GM23338 (cell line): ENCODE measurements at regions not wholly inside any gene's neighbourhood (a gene's known extent, or its start where the extent isn't known, plus 50 kb on each side); places are given as distances from the start of the nearest gene placed in this dataset.

Experiments used
- ATAC-seq: fragments of 200-7000 bp; cut with Tn5 transposase; 3 replicates; pipeline ENCODE4 v1.9.1; 2020
- DNase-seq: peaks from one replicate; pipeline ENCODE4 v3.0.0-alpha.2; 2015; ENCODE audit warnings: low spot score
- H2AFZ ChIP-seq: fragments of 200-600 bp; sonication (generic); 2 replicates; pipeline ENCODE4 v1.8.0; 2016; ENCODE audit warnings: antibody characterized with exemption, mild to moderate bottlenecking, moderate library complexity
- H3F3A ChIP-seq: fragments of 200-600 bp; sonication (generic); replicated peaks from 2 replicates; pipeline ENCODE4 v1.8.0; 2017; ENCODE audit warnings: antibody characterized with exemption, mixed run types, low read depth
- H3K27ac ChIP-seq: fragments of 200-600 bp; sonication (generic); 2 replicates; pipeline ENCODE4 v1.6.1; 2016; ENCODE audit warnings: low read depth
- H3K27me3 ChIP-seq: fragments of 200-600 bp; sonication (generic); 2 replicates; pipeline ENCODE4 v1.8.0; 2016; ENCODE audit warnings: mild to moderate bottlenecking, mixed run types, moderate library complexity; ENCODE audit not compliant: insufficient read depth
- H3K36me3 ChIP-seq: fragments of 200-600 bp; sonication (generic); 2 replicates; pipeline ENCODE4 v1.8.0; 2016; ENCODE audit warnings: mild to moderate bottlenecking; ENCODE audit not compliant: insufficient read depth
- H3K4me1 ChIP-seq: fragments of 200-600 bp; sonication (generic); 2 replicates; pipeline ENCODE4 v1.8.0; 2016; ENCODE audit warnings: mild to moderate bottlenecking, moderate library complexity; ENCODE audit not compliant: insufficient read depth
- H3K4me2 ChIP-seq: fragments of 200-600 bp; sonication (generic); 2 replicates; pipeline ENCODE4 v1.7.1; 2017; ENCODE audit warnings: mixed run types
- H3K4me3 ChIP-seq: fragments of 200-600 bp; sonication (generic); 2 replicates; pipeline ENCODE4 v1.6.1; 2016; ENCODE audit warnings: mixed run types
- H3K79me2 ChIP-seq: fragments of 200-600 bp; sonication (generic); replicated peaks from 2 replicates; pipeline ENCODE4 v1.8.0; 2017; ENCODE audit warnings: mild to moderate bottlenecking; ENCODE audit not compliant: insufficient read depth
- H3K9me2 ChIP-seq: fragments of 200-600 bp; sonication (generic); 2 replicates; pipeline ENCODE4 v1.8.0; 2017; ENCODE audit not compliant: insufficient read depth
- H4K20me1 ChIP-seq: fragments of 200-600 bp; sonication (generic); replicated peaks from 2 replicates; pipeline ENCODE4 v1.8.0; 2017; ENCODE audit warnings: mild to moderate bottlenecking; ENCODE audit not compliant: insufficient read depth
- H3K27ac Mint-ChIP-seq: 2 replicates; pipeline ENCODE4 v1.8.0; 2020; ENCODE audit warnings: inconsistent platforms, mild to moderate bottlenecking, moderate library complexity, mixed read lengths
- H3K27me3 Mint-ChIP-seq: 3 replicates; pipeline ENCODE4 v1.8.0; 2022; ENCODE audit warnings: low read depth, mild to moderate bottlenecking, moderate library complexity, mixed read lengths, inconsistent platforms; ENCODE audit not compliant: insufficient read depth, poor library complexity
- H3K36me3 Mint-ChIP-seq: 3 replicates; pipeline ENCODE4 v1.8.0; 2021; ENCODE audit warnings: low read depth, mild to moderate bottlenecking, inconsistent platforms, moderate library complexity, mixed read lengths
- H3K4me1 Mint-ChIP-seq: 3 replicates; pipeline ENCODE4 v1.8.0; 2020; ENCODE audit warnings: mild to moderate bottlenecking, inconsistent platforms, mixed read lengths
- H3K4me3 Mint-ChIP-seq: 3 replicates; pipeline ENCODE4 v1.8.0; 2021; ENCODE audit warnings: moderate library complexity, mild to moderate bottlenecking, inconsistent platforms, mixed read lengths
- H3K9me3 Mint-ChIP-seq: 3 replicates; pipeline ENCODE4 v1.8.0; 2020; ENCODE audit warnings: moderate library complexity, mild to moderate bottlenecking, inconsistent platforms, mixed read lengths
- CREB1 ChIP-seq: fragments of 250-450 bp; sonication (Bioruptor Pico); IDR thresholded peaks from 2 replicates; pipeline ENCODE4 v1.5.0; 2020; ENCODE audit warnings: low read depth, mild to moderate bottlenecking, moderate library complexity
- EZH2 ChIP-seq: fragments of 200-600 bp; sonication (generic); IDR thresholded peaks from one replicate; pipeline ENCODE4 v1.8.0; 2017; ENCODE audit warnings: antibody characterized with exemption, mild to moderate bottlenecking, low read depth; ENCODE audit not compliant: unreplicated experiment
- EZH2phosphoT487 ChIP-seq: fragments of 200-600 bp; sonication (generic); IDR thresholded peaks from one replicate; pipeline ENCODE4 v1.8.1; 2018; ENCODE audit warnings: antibody characterized with exemption; ENCODE audit not compliant: unreplicated experiment
- JUNB ChIP-seq: IDR thresholded peaks from one replicate; pipeline ENCODE4 v1.6.1; 2016; ENCODE audit warnings: antibody characterized with exemption; ENCODE audit not compliant: unreplicated experiment
- NANOG ChIP-seq: IDR thresholded peaks from 2 replicates; pipeline ENCODE4 v1.6.1; 2016; ENCODE audit warnings: antibody characterized with exemption, borderline replicate concordance
- POLR2AphosphoS5 ChIP-seq: IDR thresholded peaks from 2 replicates; pipeline ENCODE4 v1.6.1; 2016; ENCODE audit warnings: antibody characterized with exemption, low read depth
- REST ChIP-seq: IDR thresholded peaks from one replicate; pipeline ENCODE4 v1.6.1; 2018; ENCODE audit warnings: antibody characterized with exemption; ENCODE audit not compliant: unreplicated experiment
- ZNF114 ChIP-seq: fragments of 250-450 bp; sonication (Bioruptor Pico); IDR thresholded peaks from 2 replicates; pipeline ENCODE4 v1.5.0; 2020; ENCODE audit warnings: mild to moderate bottlenecking, moderate library complexity
- ZNF331 ChIP-seq: fragments of 250-450 bp; sonication (Bioruptor Pico); IDR thresholded peaks from 2 replicates; pipeline ENCODE4 v1.5.0; 2020; ENCODE audit warnings: low read depth, mild to moderate bottlenecking, moderate library complexity
- ZNF462 ChIP-seq: fragments of 250-450 bp; sonication (Bioruptor Pico); IDR thresholded peaks from 2 replicates; pipeline ENCODE4 v1.5.0; 2020; ENCODE audit warnings: mild to moderate bottlenecking, moderate library complexity

GRCh38 chr9:84511651-84512050, 157.9 kb upstream of the NTRK2 start (continued):
- TF ChIP-seq ZNF462 (CRISPR knock-in tag), result no peak

- Histone ChIP-seq H3K4me1 (no peaks in the 10 kb centered on the region), H3F3A (no peaks in the 10 kb centered on the region), H2AFZ (no peak overlapping the region), H3K27me3 (no peaks in the 10 kb centered on the region), H3K36me3 (no peaks in the 10 kb centered on the region), H4K20me1 (no peaks in the 10 kb centered on the region), H3K27ac (no peak overlapping the region), H3K4me3 (no peak overlapping the region), H3K79me2 (no peaks in the 10 kb centered on the region), H3K9me2 (peaks cover 6% of the 10 kb centered on the region; the same call in 1 of the 2 replicates), H3K4me2 (no peak overlapping the region)
- Mint-ChIP-seq H3K27me3 (peaks cover 3% of the 10 kb centered on the region), H3K36me3 (peaks cover 3% of the 10 kb centered on the region; the same call in 1 of the 3 replicates), H3K4me3 (no peak overlapping the region), H3K4me1 (no peaks in the 10 kb centered on the region), H3K27ac (no peak overlapping the region), H3K9me3 (peaks cover 9% of the 10 kb centered on the region)
- ATAC-seq, result no peak
- DNase-seq, result no peak
- TF ChIP-seq NANOG (no peak), REST (no peak), EZH2 (no peak), POLR2AphosphoS5 (no peak), EZH2phosphoT487 (no peak), ZNF331 (CRISPR knock-in tag) (no peak), ZNF114 (CRISPR knock-in tag) (no peak), JUNB (no peak), CREB1 (CRISPR knock-in tag) (no peak)
Measured at GRCh38 chr9:84512493-84512892, 157.0 kb upstream of the NTRK2 start.
